Right lobe of liver (tissue), 6 donors: ENCODE measurements at regions not wholly inside any gene's neighbourhood (a gene's known extent, or its start where the extent isn't known, plus 50 kb on each side); places are given as distances from the start of the nearest gene placed in this dataset.

Experiments
- ATAC-seq, 4 donors: fragments of 200-7000 bp; cut with Tn5 transposase; one replicate each; pipeline ENCODE4 v1.9.1; 2020; ENCODE audit warnings: mild to moderate bottlenecking in 4 of 4, moderate library complexity in 4 of 4
- DNase-seq, 3 donors: peaks; one replicate each; pipeline ENCODE4 v3.0.0-alpha.2; 2020
- H3K27ac ChIP-seq, 3 donors: fragments of 200-600 bp; one replicate each; pipeline ENCODE4 v1.8.0; 2022
- H3K27me3 ChIP-seq, 2 donors: fragments of 200-600 bp; one replicate each; pipeline ENCODE4 v1.8.0; 2022
- H3K36me3 ChIP-seq, 4 donors: fragments of 200-600 bp; sonication (generic) in 1 of 4; one replicate each; pipeline versions ENCODE4 v1.5.1 to v1.8.0; 2017 to 2022; ENCODE audit warnings: control low read depth in 1 of 4
- H3K4me1 ChIP-seq, 4 donors: fragments of 200-600 bp; sonication (generic) in 1 of 4; one replicate each; pipeline versions ENCODE4 v1.5.1 to v1.8.0; 2017 to 2022; ENCODE audit warnings: control low read depth in 1 of 4
- H3K4me3 ChIP-seq, 3 donors: fragments of 200-600 bp; one replicate each; pipeline ENCODE4 v1.8.0; 2022
- H3K9me3 ChIP-seq, 4 donors: fragments of 200-600 bp; sonication (generic) in 1 of 4; one replicate each; pipeline versions ENCODE4 v1.5.1 to v1.8.0; 2017 to 2022; ENCODE audit warnings: control low read depth in 1 of 4
- CTCF ChIP-seq, 4 donors: fragments of 200-600 bp in 3 of 4; fragments of 450-650 bp in 1 of 4; IDR thresholded peaks; one replicate each; pipeline versions ENCODE4 v1.5.1 to v1.8.0; 2016 to 2022; ENCODE audit warnings: antibody characterized with exemption in 4 of 4, mild to moderate bottlenecking in 2 of 4
- POLR2A ChIP-seq: fragments of 450-650 bp; IDR thresholded peaks from one replicate; pipeline ENCODE4 v1.6.1; 2017; ENCODE audit warnings: antibody characterized with exemption, mild to moderate bottlenecking
- WGBS: methylation state at CpG from one replicate; pipeline ENCODE4 v1.1.6; 2018; ENCODE audit warnings: low coverage, low lambda C conversion rate; ENCODE audit not compliant: insufficient coverage; ENCODE audit errors: missing lambda C conversion rate; 5-methylcytosine and 5-hydroxymethylcytosine counted together
- intact Hi-C, 2 donors: fragments of 100-400 bp; cut with DNase I; formaldehyde crosslinking; loops; one replicate each; pipeline versions ENCODE4 v1.11.2 to v1.14.1; 2022
- donor health status: DM: no; HTN: yes; CAD: no.
- donor health status: DM: no; HTN: no; CAD: no.
- donor health status: DM: no; HTN: no; CAD: no.
- donor health status: DM: no; HTN: yes; CAD: no.
- donor health status: DM: no; HTN: yes; CAD: no.

DNA sequence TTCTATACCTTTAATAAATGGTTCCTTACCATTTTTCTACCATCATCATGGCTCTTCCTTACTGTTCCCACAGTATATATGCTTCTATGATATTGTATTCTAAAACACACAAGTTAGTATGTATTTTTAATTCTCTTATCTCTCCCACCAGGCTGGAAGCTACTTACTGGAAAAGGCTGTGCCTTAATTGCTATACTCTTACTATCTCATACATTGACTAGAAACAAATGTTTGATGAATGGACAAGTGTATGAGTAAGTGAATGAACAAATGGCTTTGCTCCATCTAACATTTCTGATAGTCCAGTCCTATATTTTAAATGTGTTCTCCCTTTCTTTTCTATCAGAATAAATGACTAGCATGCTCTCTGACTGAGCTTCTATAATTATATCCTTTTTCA is 320.8 kb upstream of the RASGEF1B start:
- no peak for TF ChIP-seq CTCF (IDR thresholded peaks at IDR 0.05)
- TF ChIP-seq POLR2A: no peak
- no peaks in the 10 kb centered on the region for H3K36me3 ChIP-seq
- H3K27me3 ChIP-seq: no peaks in the 10 kb centered on the region
- no peaks in the 10 kb centered on the region for H3K4me1 ChIP-seq
- no peak overlapping the region for H3K27ac ChIP-seq
- no peak for ATAC-seq
- no peaks in the 10 kb centered on the region for H3K9me3 ChIP-seq
- DNase-seq: no peak
- intact Hi-C loops: no loop called here
- no peak overlapping the region for H3K4me3 ChIP-seq

- DNase-seq (no peak), ATAC-seq (peak in 1 of 4 donors; percentile 28)
- TF ChIP-seq POLR2A (no peak), CTCF (IDR thresholded peaks at IDR 0.05) (no peak)
- no peaks in the 10 kb centered on the region for H3K36me3 ChIP-seq
- H3K4me1 ChIP-seq: peaks cover 0 to 13% (median 0%) of the 10 kb centered on the region in 4 donors
- intact Hi-C loops: no loop called here
- H3K27ac ChIP-seq: no peak overlapping the region
- H3K4me3 ChIP-seq: no peak overlapping the region
- H3K27me3 ChIP-seq: no peaks in the 10 kb centered on the region
- H3K9me3 ChIP-seq: no peaks in the 10 kb centered on the region
- WGBS: 59% methylated on average over 1 of the region's 2 CpGs
Measured at GRCh38 chr4:81790477-81790876, 318.8 kb upstream of the RASGEF1B start.

DNA sequence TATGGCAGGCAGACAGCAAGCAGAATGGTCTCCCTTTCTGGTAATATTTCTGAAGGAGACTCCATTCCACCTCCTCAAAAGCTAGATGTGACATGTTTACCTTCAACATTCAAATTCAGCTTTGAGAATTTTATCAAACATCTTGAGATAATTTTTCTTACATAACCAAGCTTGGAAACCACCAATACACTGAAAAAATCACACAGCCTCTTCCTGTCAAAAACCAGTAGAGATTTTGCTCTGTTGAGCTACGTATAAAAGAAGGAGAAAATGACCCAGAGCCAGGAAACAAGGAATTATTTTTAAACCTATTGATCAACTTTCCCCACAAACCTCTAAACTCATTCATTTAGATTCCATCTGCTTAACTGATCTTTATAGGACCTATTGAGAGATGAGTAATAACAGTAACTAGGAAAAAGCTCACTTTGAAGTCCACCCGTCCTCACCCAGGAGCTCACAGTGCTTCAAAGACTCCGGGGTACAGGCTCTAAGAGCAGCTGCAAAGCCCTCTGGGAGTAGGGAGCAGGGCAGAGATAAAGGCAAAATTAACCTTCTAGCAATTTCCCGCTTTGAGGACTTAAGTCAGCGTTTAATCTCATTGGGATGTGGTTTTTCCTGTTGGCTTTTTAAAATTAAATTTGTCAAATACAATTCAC is 318.2 kb upstream of the RASGEF1B start:
- DNase-seq: no peak
- ATAC-seq: no peak
- peaks cover 0 to 13% (median 0%) of the 10 kb centered on the region in 4 donors for H3K4me1 ChIP-seq
- intact Hi-C loops: no loop called here
- H3K4me3 ChIP-seq: no peak overlapping the region
- no peak for TF ChIP-seq CTCF (IDR thresholded peaks at IDR 0.05)
- TF ChIP-seq POLR2A: no peak
- H3K27ac ChIP-seq: no peak overlapping the region
- 63% methylated on average over 5 of the region's 5 CpGs for WGBS
- H3K27me3 ChIP-seq: no peaks in the 10 kb centered on the region
- H3K9me3 ChIP-seq: no peaks in the 10 kb centered on the region
- no peaks in the 10 kb centered on the region for H3K36me3 ChIP-seq

- no peak for ATAC-seq
- no peaks in the 10 kb centered on the region for H3K36me3 ChIP-seq
- intact Hi-C loops: no loop called here
- no peak overlapping the region for H3K27ac ChIP-seq
- H3K27me3 ChIP-seq: no peaks in the 10 kb centered on the region
- no peak overlapping the region for H3K4me3 ChIP-seq
- peaks cover 0 to 13% (median 0%) of the 10 kb centered on the region in 4 donors for H3K4me1 ChIP-seq
- H3K9me3 ChIP-seq: no peaks in the 10 kb centered on the region
- TF ChIP-seq CTCF (IDR thresholded peaks at IDR 0.05): no peak
- TF ChIP-seq POLR2A: no peak
- DNase-seq: no peak
Measured at GRCh38 chr4:81789158-81789557, 317.5 kb upstream of the RASGEF1B start.

DNA sequence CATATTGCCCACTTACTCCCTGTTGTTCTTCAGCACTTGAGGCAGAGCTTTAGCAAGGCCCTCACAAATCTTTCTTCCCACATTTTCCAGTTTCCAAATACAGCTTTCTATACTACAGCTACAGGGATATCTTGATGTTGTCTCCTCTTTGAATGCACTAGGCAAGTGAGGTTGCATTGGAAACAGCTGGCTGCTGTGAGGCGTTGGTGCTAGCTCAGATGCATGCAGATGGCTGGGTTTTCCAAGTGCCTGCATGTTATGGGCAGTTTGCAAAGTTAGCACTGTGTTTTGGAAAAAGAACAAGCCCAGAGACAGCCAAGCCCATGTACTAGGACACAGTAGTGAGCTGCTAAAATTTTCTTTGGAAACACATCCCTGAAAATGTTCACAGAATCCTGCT is 315.1 kb upstream of the RASGEF1B start:
- DNase-seq (no peak), ATAC-seq (peak in 1 of 4 donors; percentile 16)
- WGBS: 83% methylated on average over 1 of the region's 1 CpG
- intact Hi-C loops: no loop called here
- no peaks in the 10 kb centered on the region for H3K9me3 ChIP-seq
- peaks cover 0 to 13% (median 0%) of the 10 kb centered on the region in 4 donors for H3K4me1 ChIP-seq
- no peaks in the 10 kb centered on the region for H3K27me3 ChIP-seq
- no peaks in the 10 kb centered on the region for H3K36me3 ChIP-seq
- TF ChIP-seq CTCF (IDR thresholded peaks at IDR 0.05): no peak
- TF ChIP-seq POLR2A: no peak
- H3K4me3 ChIP-seq: no peak overlapping the region
- H3K27ac ChIP-seq: no peak overlapping the region
